NCI-H1417 (cell line): ENCODE measurements at regions not wholly inside any gene's neighbourhood (a gene's known extent, or its start where the extent isn't known, plus 50 kb on each side); places are given as distances from the start of the nearest gene placed in this dataset.

Source experiments
- DNase-seq, 3 experiments: peaks; one replicate each; lab custom pipeline; 2025; lab: John Stamatoyannopoulos, UW

- no peak for DNase-seq
These were observed 140.8 kb upstream of the PJA1 start for GRCh38 chrX:69306063-69306404.

- no peak for DNase-seq
These were observed 140.2 kb upstream of the PJA1 start for GRCh38 chrX:69305333-69306062.

- DNase-seq, result no peak
These were observed 138.0 kb upstream of the PJA1 start for GRCh38 chrX:69303231-69303630.

- no peak for DNase-seq
These were observed 134.9 kb upstream of the PJA1 start for GRCh38 chrX:69299951-69300714.

- DNase-seq, result no peak
These were observed 134.0 kb upstream of the PJA1 start for GRCh38 chrX:69299285-69299684.

- DNase-seq, result no peak
These were observed 133.3 kb upstream of the PJA1 start for GRCh38 chrX:69298466-69299140.

- DNase-seq, result no peak
These were observed 132.3 kb upstream of the PJA1 start for GRCh38 chrX:69297506-69297905.

GRCh38 chrX:69293776-69294601, 128.7 kb upstream of the PJA1 start:
- DNase-seq, result no peak

- no peak for DNase-seq
These were observed 125.9 kb upstream of the PJA1 start for GRCh38 chrX:69291116-69291515.

GRCh38 chrX:69290292-69290691, 125.0 kb upstream of the PJA1 start:
- DNase-seq, result no peak

GRCh38 chrX:69289793-69290123, 124.5 kb upstream of the PJA1 start:
- no peak for DNase-seq

GRCh38 chrX:69289046-69289792, 124.0 kb upstream of the PJA1 start:
- no peak for DNase-seq

- no peak for DNase-seq
These were observed 121.8 kb upstream of the PJA1 start for GRCh38 chrX:69287095-69287494.

GRCh38 chrX:69286565-69286906, 121.3 kb upstream of the PJA1 start:
- no peak for DNase-seq

GRCh38 chrX:69285881-69286564, 120.8 kb upstream of the PJA1 start:
- peak; percentile 3 to 65 (median 47) for DNase-seq

GRCh38 chrX:69285401-69285877, 120.2 kb upstream of the PJA1 start:
- DNase-seq, result no peak

- DNase-seq, result no peak
These were observed 119.2 kb upstream of the PJA1 start for GRCh38 chrX:69284491-69284890.

- DNase-seq, result no peak
These were observed 117.8 kb upstream of the PJA1 start for GRCh38 chrX:69282893-69283690.

GRCh38 chrX:69280933-69281332, 115.7 kb upstream of the PJA1 start:
- peak in 2 of 3 experiments; percentile 21 to 33 for DNase-seq

- no peak for DNase-seq
These were observed 114.0 kb upstream of the PJA1 start for GRCh38 chrX:69279234-69279633.
